ENCODE measurements at regions not wholly inside any gene's neighbourhood (a gene's known extent, or its start where the extent isn't known, plus 50 kb on each side); places are given as distances from the start of the nearest gene placed in this dataset.
"Not testable (repeated sequence)": the region's sequence is repeated elsewhere in the genome, so short reads cannot be mapped to it uniquely, and the experiment has no call there.

GRCh38 chr14:101323614-101324235 lies 237.6 kb upstream of the DIO3 start:
- TF ChIP-seq CTCF (conservative IDR thresholded peaks at IDR 0.05; ENCODE audit: low read length); EZH2phosphoT487 (IDR thresholded peaks at IDR 0.05; ENCODE audit: borderline replicate concordance, low read depth, low read length): not testable (repeated sequence)

Data from OCI-LY7 (cell line).